ENCODE measurements at regions not wholly inside any gene's neighbourhood (a gene's known extent, or its start where the extent isn't known, plus 50 kb on each side); places are given as distances from the start of the nearest gene placed in this dataset.

DNA sequence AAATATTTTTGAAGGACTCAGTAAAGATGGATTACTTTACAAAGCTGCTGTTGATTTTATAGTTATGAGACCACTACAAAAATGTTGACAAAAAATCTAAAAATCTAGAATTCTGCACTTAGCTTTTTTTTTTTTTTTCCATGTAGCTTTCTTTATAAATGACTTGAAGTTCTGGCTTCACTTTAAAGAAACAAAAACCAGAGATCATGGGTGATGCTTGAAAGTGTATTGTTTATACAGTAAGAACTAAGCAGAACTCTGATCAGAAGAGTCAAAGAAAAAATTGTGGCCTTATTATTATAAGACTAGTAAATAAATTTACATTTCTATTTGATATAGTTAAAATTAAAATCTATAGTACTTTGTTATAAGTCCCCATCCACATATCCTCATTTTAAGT lies 301.7 kb downstream of the BLID start:
- Histone ChIP-seq H3K4me3 (no peak overlapping the region), H3K27ac (no peak overlapping the region), H3K9me3 (peaks cover 3 to 14% of the 10 kb centered on the region in 2 donors), H3K36me3 (no peaks in the 10 kb centered on the region), H3K4me1 (peaks cover 0 to 9% (median 0%) of the 10 kb centered on the region in 4 donors), H3K27me3 (no peaks in the 10 kb centered on the region)
- DNase-seq: no peak
- intact Hi-C loops (cut with DNase I; ENCODE audit: low total_unique reads): loop anchor here (10.0 kb wide), 1 partner anchor 509 kb away; no protein-coding TSS in a partner anchor
- in situ Hi-C loops (cut with MboI; ENCODE audit: low pct_ligation_motif_present in 1 of 4, low pct_unique_long_range_greater_than_20kb in 1 of 4, low sequenced_read_pairs in 3 of 4): no loop called here
- no peak for TF ChIP-seq EP300 (IDR thresholded peaks at IDR 0.05; ENCODE audit: low read depth)
- TF ChIP-seq POLR2A (IDR thresholded peaks at IDR 0.05): no peak
- TF ChIP-seq, protein P1, sequence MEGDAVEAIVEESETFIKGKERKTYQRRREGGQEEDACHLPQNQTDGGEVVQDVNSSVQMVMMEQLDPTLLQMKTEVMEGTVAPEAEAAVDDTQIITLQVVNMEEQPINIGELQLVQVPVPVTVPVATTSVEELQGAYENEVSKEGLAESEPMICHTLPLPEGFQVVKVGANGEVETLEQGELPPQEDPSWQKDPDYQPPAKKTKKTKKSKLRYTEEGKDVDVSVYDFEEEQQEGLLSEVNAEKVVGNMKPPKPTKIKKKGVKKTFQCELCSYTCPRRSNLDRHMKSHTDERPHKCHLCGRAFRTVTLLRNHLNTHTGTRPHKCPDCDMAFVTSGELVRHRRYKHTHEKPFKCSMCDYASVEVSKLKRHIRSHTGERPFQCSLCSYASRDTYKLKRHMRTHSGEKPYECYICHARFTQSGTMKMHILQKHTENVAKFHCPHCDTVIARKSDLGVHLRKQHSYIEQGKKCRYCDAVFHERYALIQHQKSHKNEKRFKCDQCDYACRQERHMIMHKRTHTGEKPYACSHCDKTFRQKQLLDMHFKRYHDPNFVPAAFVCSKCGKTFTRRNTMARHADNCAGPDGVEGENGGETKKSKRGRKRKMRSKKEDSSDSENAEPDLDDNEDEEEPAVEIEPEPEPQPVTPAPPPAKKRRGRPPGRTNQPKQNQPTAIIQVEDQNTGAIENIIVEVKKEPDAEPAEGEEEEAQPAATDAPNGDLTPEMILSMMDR (IDR thresholded peaks at IDR 0.05): no peak
- TF ChIP-seq POLR2AphosphoS5 (IDR thresholded peaks at IDR 0.05): no peak

- Histone ChIP-seq H3K9me3 (peaks cover 3 to 14% of the 10 kb centered on the region in 2 donors), H3K4me3 (no peak overlapping the region), H3K27ac (peak overlapping the region; percentile 10 to 63 (median 55)), H3K4me1 (peaks cover 0 to 9% (median 0%) of the 10 kb centered on the region in 4 donors), H3K36me3 (no peaks in the 10 kb centered on the region), H3K27me3 (no peaks in the 10 kb centered on the region)
- DNase-seq: no peak
- in situ Hi-C loops (cut with MboI; ENCODE audit: low pct_ligation_motif_present in 1 of 4, low pct_unique_long_range_greater_than_20kb in 1 of 4, low sequenced_read_pairs in 3 of 4) (no loop called here), intact Hi-C loops (cut with DNase I; ENCODE audit: low total_unique reads) (loop anchor here (10.0 kb wide), 1 partner anchor 505 kb away; no protein-coding TSS in a partner anchor)
- no peak for TF ChIP-seq EP300 (IDR thresholded peaks at IDR 0.05; ENCODE audit: low read depth)
- TF ChIP-seq, protein P1 (IDR thresholded peaks at IDR 0.05): no peak
- no peak for TF ChIP-seq POLR2A (IDR thresholded peaks at IDR 0.05)
- TF ChIP-seq POLR2AphosphoS5 (IDR thresholded peaks at IDR 0.05): no peak
- WGBS, 2 donors (ENCODE audit: low coverage in 1 of 2): 40 to 42% methylated on average over 4 of the region's 4 CpGs
Observed at GRCh38 chr11:121810291-121810690, 305.7 kb downstream of the BLID start.

DNA sequence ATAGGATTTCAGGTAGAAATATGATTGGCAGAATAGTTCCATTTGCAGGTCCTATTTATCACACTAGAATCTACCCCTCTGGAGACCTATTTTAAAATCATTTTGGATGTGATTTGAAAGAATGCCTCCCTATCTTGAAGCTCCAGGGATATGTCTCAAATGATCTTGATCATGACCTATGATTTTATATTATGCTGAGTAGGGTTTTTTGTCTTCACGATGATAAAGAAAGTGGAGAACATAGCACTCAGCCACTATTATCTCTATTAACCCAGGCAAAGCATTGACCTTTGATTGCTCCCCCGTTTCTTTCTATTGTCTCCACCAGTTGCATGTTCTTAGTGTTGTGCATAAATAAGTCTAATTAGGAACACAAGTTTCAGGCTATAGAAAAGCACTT lies 307.9 kb downstream of the BLID start:
- no peak overlapping the region for H3K27ac ChIP-seq
- no peaks in the 10 kb centered on the region for H3K36me3 ChIP-seq
- no peak overlapping the region for H3K4me3 ChIP-seq
- no peak for DNase-seq
- TF ChIP-seq POLR2A (IDR thresholded peaks at IDR 0.05) (no peak), POLR2AphosphoS5 (IDR thresholded peaks at IDR 0.05) (no peak), EP300 (IDR thresholded peaks at IDR 0.05; ENCODE audit: low read depth) (no peak)
- TF ChIP-seq, protein P1 (IDR thresholded peaks at IDR 0.05): no peak
- H3K27me3 ChIP-seq: no peaks in the 10 kb centered on the region
- 75% methylated on average over 2 of the region's 2 CpGs; no CpG with 5 or more reads in 1 of the 2 donors for WGBS, 2 donors (ENCODE audit: low coverage in 1 of 2)
- peaks cover 3 to 10% of the 10 kb centered on the region in 2 donors for H3K9me3 ChIP-seq
- intact Hi-C loops (cut with DNase I; ENCODE audit: low total_unique reads) (no loop called here), in situ Hi-C loops (cut with MboI; ENCODE audit: low pct_ligation_motif_present in 1 of 4, low pct_unique_long_range_greater_than_20kb in 1 of 4, low sequenced_read_pairs in 3 of 4) (no loop called here)
- H3K4me1 ChIP-seq: peaks cover 0 to 9% (median 0%) of the 10 kb centered on the region in 4 donors

- no peaks in the 10 kb centered on the region for H3K27me3 ChIP-seq
- H3K4me3 ChIP-seq: no peak overlapping the region
- WGBS, 2 donors (ENCODE audit: low coverage in 1 of 2): 94 to 99% methylated on average over 2 of the region's 2 CpGs
- no peak for DNase-seq
- peaks cover 0 to under 1% of the 10 kb centered on the region in 2 donors for H3K9me3 ChIP-seq
- H3K36me3 ChIP-seq: no peaks in the 10 kb centered on the region
- intact Hi-C loops (cut with DNase I; ENCODE audit: low total_unique reads): no loop called here
- in situ Hi-C loops (cut with MboI; ENCODE audit: low pct_ligation_motif_present in 1 of 4, low pct_unique_long_range_greater_than_20kb in 1 of 4, low sequenced_read_pairs in 3 of 4): no loop called here
- H3K27ac ChIP-seq: no peak overlapping the region
- H3K4me1 ChIP-seq: peaks cover 0 to 9% (median 0%) of the 10 kb centered on the region in 4 donors
- TF ChIP-seq EP300 (IDR thresholded peaks at IDR 0.05; ENCODE audit: low read depth): no peak
- no peak for TF ChIP-seq POLR2AphosphoS5 (IDR thresholded peaks at IDR 0.05)
Observed at GRCh38 chr11:121807051-121807450, 309.0 kb downstream of the BLID start.

DNA sequence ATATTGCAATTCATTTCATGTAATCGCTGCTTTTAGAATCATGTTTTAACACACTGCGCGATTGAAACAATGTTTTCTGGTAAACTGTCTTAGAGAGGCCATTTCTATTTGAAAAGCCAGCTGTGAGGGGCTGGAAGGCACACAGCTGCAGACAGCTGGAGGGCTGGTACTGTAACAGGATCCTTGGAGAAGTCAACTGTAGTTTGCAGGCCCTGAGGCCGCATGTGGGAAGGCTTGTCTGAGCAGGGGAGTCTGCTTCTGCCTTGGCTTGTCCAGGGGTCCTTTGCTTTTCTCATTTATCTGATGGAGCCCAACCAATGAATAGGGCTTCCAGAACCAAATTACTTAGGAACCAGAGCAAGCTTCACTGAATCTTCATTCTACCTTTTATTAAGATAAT lies 313.5 kb downstream of the BLID start:
- 83 to 92% methylated on average over 4 of the region's 4 CpGs for WGBS, 2 donors (ENCODE audit: low coverage in 1 of 2)
- peaks cover 0 to 9% (median 0%) of the 10 kb centered on the region in 4 donors for H3K4me1 ChIP-seq
- DNase-seq: peak; percentile 13

More for the DNA sequence above, 313.5 kb downstream of the BLID start:
- Histone ChIP-seq H3K27me3 (no peaks in the 10 kb centered on the region), H3K27ac (peak overlapping the region in 1 of 4 donors; percentile 14), H3K4me3 (no peak overlapping the region), H3K36me3 (no peaks in the 10 kb centered on the region), H3K9me3 (no peaks in the 10 kb centered on the region)
- TF ChIP-seq, protein P1 (IDR thresholded peaks at IDR 0.05): no peak
- TF ChIP-seq POLR2AphosphoS5 (IDR thresholded peaks at IDR 0.05): peak in 2 of 3 donors; percentile 62 to 75
- no peak for TF ChIP-seq POLR2A (IDR thresholded peaks at IDR 0.05)
- no peak for TF ChIP-seq EP300 (IDR thresholded peaks at IDR 0.05; ENCODE audit: low read depth)
- intact Hi-C loops (cut with DNase I; ENCODE audit: low total_unique reads): no loop called here
- in situ Hi-C loops (cut with MboI; ENCODE audit: low pct_ligation_motif_present in 1 of 4, low pct_unique_long_range_greater_than_20kb in 1 of 4, low sequenced_read_pairs in 3 of 4): no loop called here

All from transverse colon (tissue), 4 donors.